ENCODE measurements at regions not wholly inside any gene's neighbourhood (a gene's known extent, or its start where the extent isn't known, plus 50 kb on each side); places are given as distances from the start of the nearest gene placed in this dataset.

DNA sequence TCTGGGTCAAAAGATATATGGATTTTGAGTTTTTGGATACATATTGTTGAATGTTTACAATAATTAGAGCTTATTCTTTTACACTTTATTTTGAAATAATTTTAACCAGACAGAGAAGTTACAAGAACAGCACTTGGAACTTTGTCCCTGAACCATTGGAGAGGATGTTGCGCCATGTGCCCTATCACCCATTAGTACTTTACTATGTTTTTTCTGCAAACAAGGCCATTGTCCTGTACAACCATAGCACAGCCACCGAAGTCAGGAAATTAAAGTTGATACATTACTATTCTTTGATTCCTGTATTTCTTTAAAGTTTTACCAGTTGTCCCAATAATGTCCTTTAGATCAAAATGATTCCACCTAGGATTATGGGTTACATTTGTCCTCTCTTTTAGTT, 188.8 kb downstream of the ACKR3 start (continued):
- TF ChIP-seq EED (CRISPR knock-in tag; IDR thresholded peaks at IDR 0.05) = no peak
- TF ChIP-seq GABPA (IDR thresholded peaks at IDR 0.05; ENCODE audit: low read depth, low read length) = no peak
- peak; percentile 66 for TF ChIP-seq GABPA (CRISPR knock-in tag; IDR thresholded peaks at IDR 0.05; ENCODE audit: low read depth)
- TF ChIP-seq ZFAT (CRISPR knock-in tag; conservative IDR thresholded peaks at IDR 0.05) = no peak
- TF ChIP-seq NR2C2 (CRISPR knock-in tag; IDR thresholded peaks at IDR 0.05; ENCODE audit: borderline replicate concordance) = peak; percentile 36; the same call in 1 of the 2 replicates
- TF ChIP-seq, protein P1, sequence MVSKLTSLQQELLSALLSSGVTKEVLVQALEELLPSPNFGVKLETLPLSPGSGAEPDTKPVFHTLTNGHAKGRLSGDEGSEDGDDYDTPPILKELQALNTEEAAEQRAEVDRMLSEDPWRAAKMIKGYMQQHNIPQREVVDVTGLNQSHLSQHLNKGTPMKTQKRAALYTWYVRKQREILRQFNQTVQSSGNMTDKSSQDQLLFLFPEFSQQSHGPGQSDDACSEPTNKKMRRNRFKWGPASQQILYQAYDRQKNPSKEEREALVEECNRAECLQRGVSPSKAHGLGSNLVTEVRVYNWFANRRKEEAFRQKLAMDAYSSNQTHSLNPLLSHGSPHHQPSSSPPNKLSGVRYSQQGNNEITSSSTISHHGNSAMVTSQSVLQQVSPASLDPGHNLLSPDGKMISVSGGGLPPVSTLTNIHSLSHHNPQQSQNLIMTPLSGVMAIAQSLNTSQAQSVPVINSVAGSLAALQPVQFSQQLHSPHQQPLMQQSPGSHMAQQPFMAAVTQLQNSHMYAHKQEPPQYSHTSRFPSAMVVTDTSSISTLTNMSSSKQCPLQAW (CRISPR knock-in tag; IDR thresholded peaks at IDR 0.05) = no peak
- TF ChIP-seq RXRB (CRISPR knock-in tag; IDR thresholded peaks at IDR 0.05; ENCODE audit: borderline replicate concordance) = peak; percentile 73
- TF ChIP-seq ZNF264 (CRISPR knock-in tag; IDR thresholded peaks at IDR 0.05) = no peak
- no peak for TF ChIP-seq TEAD2 (CRISPR knock-in tag; IDR thresholded peaks at IDR 0.05)
- no peak for TF ChIP-seq ZKSCAN8 (CRISPR knock-in tag; IDR thresholded peaks at IDR 0.05; ENCODE audit: borderline replicate concordance)
- TF ChIP-seq, protein P2, sequence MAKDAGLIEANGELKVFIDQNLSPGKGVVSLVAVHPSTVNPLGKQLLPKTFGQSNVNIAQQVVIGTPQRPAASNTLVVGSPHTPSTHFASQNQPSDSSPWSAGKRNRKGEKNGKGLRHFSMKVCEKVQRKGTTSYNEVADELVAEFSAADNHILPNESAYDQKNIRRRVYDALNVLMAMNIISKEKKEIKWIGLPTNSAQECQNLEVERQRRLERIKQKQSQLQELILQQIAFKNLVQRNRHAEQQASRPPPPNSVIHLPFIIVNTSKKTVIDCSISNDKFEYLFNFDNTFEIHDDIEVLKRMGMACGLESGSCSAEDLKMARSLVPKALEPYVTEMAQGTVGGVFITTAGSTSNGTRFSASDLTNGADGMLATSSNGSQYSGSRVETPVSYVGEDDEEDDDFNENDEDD (CRISPR knock-in tag; IDR thresholded peaks at IDR 0.05; ENCODE audit: borderline replicate concordance) = no peak
- TF ChIP-seq, protein P3, sequence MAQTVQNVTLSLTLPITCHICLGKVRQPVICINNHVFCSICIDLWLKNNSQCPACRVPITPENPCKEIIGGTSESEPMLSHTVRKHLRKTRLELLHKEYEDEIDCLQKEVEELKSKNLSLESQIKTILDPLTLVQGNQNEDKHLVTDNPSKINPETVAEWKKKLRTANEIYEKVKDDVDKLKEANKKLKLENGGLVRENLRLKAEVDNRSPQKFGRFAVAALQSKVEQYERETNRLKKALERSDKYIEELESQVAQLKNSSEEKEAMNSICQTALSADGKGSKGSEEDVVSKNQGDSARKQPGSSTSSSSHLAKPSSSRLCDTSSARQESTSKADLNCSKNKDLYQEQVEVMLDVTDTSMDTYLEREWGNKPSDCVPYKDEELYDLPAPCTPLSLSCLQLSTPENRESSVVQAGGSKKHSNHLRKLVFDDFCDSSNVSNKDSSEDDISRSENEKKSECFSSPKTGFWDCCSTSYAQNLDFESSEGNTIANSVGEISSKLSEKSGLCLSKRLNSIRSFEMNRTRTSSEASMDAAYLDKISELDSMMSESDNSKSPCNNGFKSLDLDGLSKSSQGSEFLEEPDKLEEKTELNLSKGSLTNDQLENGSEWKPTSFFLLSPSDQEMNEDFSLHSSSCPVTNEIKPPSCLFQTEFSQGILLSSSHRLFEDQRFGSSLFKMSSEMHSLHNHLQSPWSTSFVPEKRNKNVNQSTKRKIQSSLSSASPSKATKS (CRISPR knock-in tag; IDR thresholded peaks at IDR 0.05) = no peak
- 0 out of 2 replicates have a peak, but pooled peaks have one; percentile 19 for TF ChIP-seq HDAC2 (CRISPR knock-in tag; IDR thresholded peaks at IDR 0.05)
- TF ChIP-seq ZNF777 (CRISPR knock-in tag; IDR thresholded peaks at IDR 0.05) = no peak
- peak; percentile 49; the same call in 1 of the 2 replicates for TF ChIP-seq GABPB1 (CRISPR knock-in tag; IDR thresholded peaks at IDR 0.05)
- TF ChIP-seq, protein P4, sequence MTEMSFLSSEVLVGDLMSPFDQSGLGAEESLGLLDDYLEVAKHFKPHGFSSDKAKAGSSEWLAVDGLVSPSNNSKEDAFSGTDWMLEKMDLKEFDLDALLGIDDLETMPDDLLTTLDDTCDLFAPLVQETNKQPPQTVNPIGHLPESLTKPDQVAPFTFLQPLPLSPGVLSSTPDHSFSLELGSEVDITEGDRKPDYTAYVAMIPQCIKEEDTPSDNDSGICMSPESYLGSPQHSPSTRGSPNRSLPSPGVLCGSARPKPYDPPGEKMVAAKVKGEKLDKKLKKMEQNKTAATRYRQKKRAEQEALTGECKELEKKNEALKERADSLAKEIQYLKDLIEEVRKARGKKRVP (CRISPR knock-in tag; IDR thresholded peaks at IDR 0.05) = no peak
- no peak for TF ChIP-seq CCDC6 (CRISPR knock-in tag; IDR thresholded peaks at IDR 0.05)
- peak; percentile 27; the same call in 1 of the 2 replicates for TF ChIP-seq ZMYM4 (CRISPR knock-in tag; IDR thresholded peaks at IDR 0.05)
- TF ChIP-seq JDP2 (CRISPR knock-in tag; IDR thresholded peaks at IDR 0.05; ENCODE audit: borderline replicate concordance) = no peak
- TF ChIP-seq DMAP1 (CRISPR knock-in tag; IDR thresholded peaks at IDR 0.05) = no peak

Data from HepG2 (cell line).